C4-2B (cell line): ENCODE measurements at regions not wholly inside any gene's neighbourhood (a gene's known extent, or its start where the extent isn't known, plus 50 kb on each side); places are given as distances from the start of the nearest gene placed in this dataset.

Experiments
- H3K27ac ChIP-seq: fragments of 450-650 bp; 2 replicates; pipeline ENCODE4 v1.5.1; 2017
- ZFX ChIP-seq: fragments of 450-650 bp; IDR thresholded peaks from 2 replicates; pipeline ENCODE4 v1.6.1; 2017
- TF ChIP-seq, protein P1 (sequence below): fragments of 450-650 bp; conservative IDR thresholded peaks from 2 replicates; pipeline ENCODE4 v1.5.1; 2017; ENCODE audit warnings: mild to moderate bottlenecking

- no peak overlapping the region for H3K27ac ChIP-seq
- no peak for TF ChIP-seq ZFX
- TF ChIP-seq, protein P1, sequence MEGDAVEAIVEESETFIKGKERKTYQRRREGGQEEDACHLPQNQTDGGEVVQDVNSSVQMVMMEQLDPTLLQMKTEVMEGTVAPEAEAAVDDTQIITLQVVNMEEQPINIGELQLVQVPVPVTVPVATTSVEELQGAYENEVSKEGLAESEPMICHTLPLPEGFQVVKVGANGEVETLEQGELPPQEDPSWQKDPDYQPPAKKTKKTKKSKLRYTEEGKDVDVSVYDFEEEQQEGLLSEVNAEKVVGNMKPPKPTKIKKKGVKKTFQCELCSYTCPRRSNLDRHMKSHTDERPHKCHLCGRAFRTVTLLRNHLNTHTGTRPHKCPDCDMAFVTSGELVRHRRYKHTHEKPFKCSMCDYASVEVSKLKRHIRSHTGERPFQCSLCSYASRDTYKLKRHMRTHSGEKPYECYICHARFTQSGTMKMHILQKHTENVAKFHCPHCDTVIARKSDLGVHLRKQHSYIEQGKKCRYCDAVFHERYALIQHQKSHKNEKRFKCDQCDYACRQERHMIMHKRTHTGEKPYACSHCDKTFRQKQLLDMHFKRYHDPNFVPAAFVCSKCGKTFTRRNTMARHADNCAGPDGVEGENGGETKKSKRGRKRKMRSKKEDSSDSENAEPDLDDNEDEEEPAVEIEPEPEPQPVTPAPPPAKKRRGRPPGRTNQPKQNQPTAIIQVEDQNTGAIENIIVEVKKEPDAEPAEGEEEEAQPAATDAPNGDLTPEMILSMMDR, result no peak
These were observed 348.4 kb downstream of the EFNB2 start for GRCh38 chr13:106187101-106187500.

DNA sequence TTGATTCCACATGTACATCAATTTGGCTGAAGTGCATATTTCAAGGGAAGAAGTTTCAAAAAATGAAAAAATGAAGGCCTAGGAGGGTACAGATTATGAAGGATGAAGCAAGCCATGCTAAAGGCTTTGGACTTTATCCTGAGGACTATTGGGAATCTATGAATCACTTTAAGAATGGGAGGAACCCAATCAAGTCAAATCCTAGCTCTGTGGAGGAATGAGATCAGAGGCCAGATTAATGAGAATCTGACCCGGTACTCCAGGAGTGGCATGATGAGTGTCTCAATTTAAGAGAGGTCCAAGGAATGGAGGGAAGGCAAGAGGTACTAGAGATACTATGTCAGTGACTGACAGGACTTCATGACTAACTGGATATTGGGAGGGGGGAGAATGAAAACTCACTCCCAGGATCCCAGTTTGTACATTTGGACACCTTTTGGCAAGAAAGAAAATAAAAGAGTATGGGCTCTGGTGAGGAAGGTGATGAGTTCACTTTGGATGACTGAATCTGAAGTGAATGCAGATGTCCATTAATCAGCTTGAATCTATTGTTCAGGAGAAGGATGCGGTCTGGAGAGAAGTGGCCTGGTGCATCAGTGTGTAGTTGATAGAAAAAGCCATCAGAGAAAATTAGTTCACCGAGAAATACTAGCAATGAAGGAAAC, 349.0 kb downstream of the EFNB2 start:
- no peak overlapping the region for H3K27ac ChIP-seq
- TF ChIP-seq, protein P1, result no peak
- TF ChIP-seq ZFX, result no peak

- TF ChIP-seq, protein P1, result no peak
- no peak for TF ChIP-seq ZFX
- no peak overlapping the region for H3K27ac ChIP-seq
These were observed 350.7 kb downstream of the EFNB2 start for GRCh38 chr13:106184790-106185189.

GRCh38 chr13:106183410-106184065, 351.9 kb downstream of the EFNB2 start:
- TF ChIP-seq, protein P1, result no peak
- TF ChIP-seq ZFX, result no peak

DNA sequence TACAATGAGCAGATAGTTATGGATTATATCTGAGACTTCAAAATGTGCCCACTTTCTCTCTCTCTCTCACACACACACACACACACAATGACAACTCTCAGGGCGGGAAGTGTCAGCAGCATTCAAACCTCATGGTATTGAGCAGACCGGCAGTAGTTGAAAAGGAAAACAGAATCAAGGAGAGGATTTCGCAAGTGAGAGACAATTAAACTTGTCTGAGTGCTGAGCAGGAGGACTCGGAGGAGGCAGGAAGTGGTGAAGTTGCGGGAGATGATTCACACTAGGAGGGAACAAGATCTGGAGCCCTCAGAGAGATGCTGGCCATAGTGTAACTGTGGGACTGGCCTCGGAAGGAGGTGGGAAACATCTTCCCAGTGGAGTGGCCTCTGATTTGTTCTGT, 353.1 kb downstream of the EFNB2 start:
- TF ChIP-seq, protein P1, result no peak
- TF ChIP-seq ZFX, result no peak
- no peak overlapping the region for H3K27ac ChIP-seq

More at GRCh38 chr13:106183410-106184065, 351.9 kb downstream of the EFNB2 start:
- no peak overlapping the region for H3K27ac ChIP-seq

GRCh38 chr13:106178816-106179215, 356.6 kb downstream of the EFNB2 start:
- no peak for TF ChIP-seq ZFX
- TF ChIP-seq, protein P1, result no peak
- H3K27ac ChIP-seq, result peak overlapping the region; percentile 41; the same call in 1 of the 2 replicates

DNA sequence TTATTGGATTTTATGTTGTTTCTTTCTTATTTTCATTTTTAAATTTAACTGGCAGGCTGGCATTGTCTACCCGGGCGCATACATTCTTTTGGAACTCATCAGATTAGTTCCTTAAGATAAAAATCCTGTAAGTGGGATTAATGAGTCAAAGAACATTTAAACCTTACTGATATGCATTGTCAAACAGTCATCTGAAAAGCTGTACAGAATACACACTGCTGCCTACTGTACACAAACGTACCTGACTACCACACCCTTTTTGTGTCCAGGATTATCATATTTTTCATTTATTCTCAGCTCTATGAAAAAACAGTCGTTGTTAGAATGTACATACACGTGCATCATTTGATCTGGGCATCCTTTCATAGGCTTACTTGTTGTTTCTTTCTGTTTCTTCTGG, 358.3 kb downstream of the EFNB2 start:
- H3K27ac ChIP-seq, result no peak overlapping the region
- TF ChIP-seq ZFX, result no peak
- TF ChIP-seq, protein P1, result no peak
